ENCODE measurements at regions not wholly inside any gene's neighbourhood (a gene's known extent, or its start where the extent isn't known, plus 50 kb on each side); places are given as distances from the start of the nearest gene placed in this dataset.

DNA sequence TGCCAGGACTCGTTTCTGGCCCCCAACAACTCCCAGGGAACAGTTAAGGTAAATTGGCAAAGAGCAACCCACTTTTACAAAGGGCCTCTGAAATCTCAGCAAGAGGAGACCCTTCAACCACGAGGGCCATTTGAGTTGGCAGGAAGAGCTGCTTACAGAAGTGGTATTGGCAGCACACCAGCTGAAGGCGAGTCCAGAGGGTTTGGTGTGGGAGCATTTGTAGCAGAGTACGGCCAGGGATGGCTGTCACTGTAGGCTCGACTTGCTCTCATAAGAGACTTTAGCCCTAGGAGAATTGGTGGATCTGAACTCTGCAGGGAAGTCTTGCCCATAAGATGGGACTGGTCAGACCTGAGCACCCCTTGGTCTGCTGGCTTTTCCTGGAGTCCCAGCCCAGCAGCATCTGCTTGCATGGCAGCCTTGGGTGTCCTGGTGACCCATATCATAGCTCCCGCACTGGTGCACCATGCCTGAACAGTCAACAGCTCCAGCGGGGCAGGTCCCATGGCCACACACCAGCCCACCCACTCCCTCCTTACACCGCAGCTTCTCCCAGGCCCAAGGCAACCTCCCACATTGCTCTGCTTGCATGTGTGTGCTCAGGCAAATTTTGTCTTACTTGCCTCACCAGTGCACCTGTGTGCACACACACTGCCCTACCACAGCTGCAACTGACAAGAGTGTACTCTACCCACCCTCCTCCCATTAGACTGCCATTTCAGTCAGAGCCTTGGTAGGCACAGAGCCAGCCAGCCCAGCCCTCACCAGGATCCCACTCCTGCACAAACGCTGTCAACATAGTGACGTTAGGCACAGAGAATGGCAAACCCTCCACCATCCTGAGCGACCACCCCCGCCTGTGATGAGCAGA is 861.6 kb upstream of the DPPA4 start:
- TF ChIP-seq, protein P1, sequence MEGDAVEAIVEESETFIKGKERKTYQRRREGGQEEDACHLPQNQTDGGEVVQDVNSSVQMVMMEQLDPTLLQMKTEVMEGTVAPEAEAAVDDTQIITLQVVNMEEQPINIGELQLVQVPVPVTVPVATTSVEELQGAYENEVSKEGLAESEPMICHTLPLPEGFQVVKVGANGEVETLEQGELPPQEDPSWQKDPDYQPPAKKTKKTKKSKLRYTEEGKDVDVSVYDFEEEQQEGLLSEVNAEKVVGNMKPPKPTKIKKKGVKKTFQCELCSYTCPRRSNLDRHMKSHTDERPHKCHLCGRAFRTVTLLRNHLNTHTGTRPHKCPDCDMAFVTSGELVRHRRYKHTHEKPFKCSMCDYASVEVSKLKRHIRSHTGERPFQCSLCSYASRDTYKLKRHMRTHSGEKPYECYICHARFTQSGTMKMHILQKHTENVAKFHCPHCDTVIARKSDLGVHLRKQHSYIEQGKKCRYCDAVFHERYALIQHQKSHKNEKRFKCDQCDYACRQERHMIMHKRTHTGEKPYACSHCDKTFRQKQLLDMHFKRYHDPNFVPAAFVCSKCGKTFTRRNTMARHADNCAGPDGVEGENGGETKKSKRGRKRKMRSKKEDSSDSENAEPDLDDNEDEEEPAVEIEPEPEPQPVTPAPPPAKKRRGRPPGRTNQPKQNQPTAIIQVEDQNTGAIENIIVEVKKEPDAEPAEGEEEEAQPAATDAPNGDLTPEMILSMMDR (IDR thresholded peaks at IDR 0.05), result no peak
- TF ChIP-seq POLR2A (IDR thresholded peaks at IDR 0.05), result no peak

All from uterus (tissue), 2 donors.